NCI-H526 (cell line): ENCODE measurements at regions not wholly inside any gene's neighbourhood (a gene's known extent, or its start where the extent isn't known, plus 50 kb on each side); places are given as distances from the start of the nearest gene placed in this dataset.
"Not testable (repeated sequence)": the region's sequence is repeated elsewhere in the genome, so short reads cannot be mapped to it uniquely, and the experiment has no call there.

Experiments
- DNase-seq, 2 experiments: peaks; one replicate each; lab custom pipeline; 2025; lab: John Stamatoyannopoulos, UW

DNA sequence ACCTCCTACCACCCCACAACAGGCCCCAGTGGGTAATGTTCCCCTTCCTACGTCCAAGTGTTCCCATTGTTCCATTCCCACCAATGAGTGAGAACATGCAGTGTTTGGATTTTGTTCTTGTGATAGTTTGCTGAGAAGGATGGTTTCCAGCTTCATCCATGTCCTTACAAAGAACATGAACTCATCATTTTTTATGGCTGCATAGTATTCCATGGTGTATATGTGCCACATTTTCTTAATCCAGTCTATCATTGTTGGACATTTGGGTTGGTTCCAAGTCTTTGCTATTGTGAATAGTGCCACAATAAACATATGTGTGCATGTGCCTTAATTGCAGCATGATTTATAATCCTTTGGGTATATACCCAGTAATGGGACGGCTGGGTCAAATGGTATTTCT is 81.6 kb downstream of the P2RY10 start:
- not testable (repeated sequence) for DNase-seq

DNA sequence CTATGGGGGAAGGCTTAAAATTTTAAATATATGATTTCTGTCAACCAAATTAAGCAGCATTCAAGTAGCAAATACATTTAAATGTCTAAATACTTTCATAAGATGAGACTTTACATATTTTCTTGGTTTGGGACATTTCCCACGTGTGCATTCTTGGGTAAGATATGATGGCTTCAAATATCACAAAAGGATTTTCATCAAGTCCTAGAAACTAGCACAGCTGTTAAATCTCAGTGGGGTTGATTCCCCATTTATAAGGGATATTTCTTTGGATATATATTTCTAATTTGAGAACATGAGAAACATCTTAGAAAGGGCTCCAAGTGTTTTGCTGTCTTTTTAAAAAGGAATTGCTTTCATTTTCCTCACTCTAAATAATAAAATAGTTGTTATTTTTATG is 90.2 kb downstream of the P2RY10 start:
- DNase-seq: no peak

DNA sequence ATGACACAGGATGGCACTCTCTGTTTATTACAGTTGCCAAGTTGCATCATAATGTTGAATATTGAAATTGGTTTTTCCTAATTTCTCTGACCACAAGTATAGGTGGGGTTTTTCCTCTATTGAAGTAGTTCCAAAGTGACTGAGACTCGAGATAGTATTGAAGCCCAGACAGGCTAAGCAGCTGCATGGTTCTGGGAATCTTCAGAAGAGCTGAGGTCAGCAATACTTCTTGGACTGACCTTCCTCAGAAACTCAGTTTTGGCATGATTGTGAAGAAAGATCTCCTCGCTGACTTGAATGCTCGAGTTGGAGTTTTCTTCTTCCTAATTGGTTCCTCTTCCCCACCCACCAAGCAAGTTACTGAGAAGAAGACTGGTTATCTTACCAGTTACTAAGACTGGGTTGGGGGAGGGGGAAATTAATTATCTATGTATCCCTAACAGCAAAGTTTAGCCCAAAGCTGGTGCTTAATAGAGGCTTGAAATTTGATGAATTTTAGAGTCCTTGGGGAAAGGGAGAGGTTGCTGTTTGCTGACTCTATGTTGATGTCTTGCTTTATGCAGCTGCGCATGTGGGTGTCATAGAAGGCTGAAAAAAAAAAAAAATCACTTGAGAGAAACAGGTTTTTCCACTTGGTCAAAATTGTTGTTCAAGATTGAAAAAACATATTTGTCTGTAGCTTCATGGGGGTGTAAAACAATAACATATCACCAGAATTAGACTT is 91.1 kb downstream of the P2RY10 start:
- DNase-seq: no peak

DNA sequence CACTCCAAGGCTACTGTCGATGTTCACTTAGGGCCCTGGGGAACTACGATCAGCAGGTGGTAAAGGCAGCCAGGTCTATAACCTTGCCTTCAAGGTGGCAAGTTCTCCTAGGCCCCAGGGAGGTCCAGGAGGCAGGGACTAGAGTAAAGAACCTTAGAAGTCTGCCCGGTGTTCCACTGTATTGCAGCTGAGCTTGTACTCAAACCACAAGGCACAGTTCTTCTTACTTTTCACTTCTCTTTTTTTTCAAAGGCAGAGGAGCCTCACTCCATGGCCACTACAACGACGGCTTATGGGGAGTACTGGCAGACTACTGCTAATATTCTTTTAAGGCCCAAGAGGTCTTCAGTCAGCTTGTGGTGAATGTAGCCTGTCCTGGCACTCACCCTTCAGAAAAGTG is 78.8 kb upstream of the GPR174 start:
- DNase-seq: no peak

DNA sequence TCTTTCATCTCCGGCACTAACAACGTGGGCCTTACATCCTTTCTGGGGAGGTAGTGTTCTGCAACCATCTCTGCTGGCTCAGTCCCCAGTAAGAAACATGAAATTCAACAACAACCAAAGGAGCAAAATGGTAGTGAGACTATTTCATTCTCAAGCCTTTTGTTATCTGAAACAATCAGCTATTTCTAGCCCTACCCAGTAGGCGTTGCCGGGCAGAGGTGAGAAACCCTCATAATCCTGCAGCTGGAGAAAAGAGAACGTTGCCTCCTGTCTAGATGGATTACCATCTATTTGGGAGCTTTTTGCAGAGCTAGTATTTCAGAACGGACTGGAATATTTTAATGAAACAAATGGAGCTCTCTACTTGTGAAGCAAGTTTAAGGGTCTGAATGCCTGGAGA is 66.4 kb upstream of the GPR174 start:
- DNase-seq: no peak

DNA sequence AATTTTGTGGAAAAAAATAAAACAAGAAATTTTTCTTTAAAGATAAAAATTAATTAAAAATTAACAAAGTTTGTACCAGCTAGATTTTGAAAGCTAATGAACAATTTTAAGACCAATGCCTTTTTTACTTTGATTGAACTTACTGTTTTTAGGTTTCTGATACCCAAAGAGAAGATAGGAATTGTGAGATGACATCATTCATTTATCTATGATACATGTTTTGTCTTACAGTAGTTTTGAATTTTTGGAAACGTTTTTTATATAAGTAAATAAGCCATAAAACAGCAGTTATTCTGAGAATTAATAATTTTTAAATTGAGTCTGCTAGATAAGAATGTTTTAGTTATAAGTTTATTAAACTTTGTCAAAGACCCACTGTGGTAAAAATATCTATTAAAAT is 65.0 kb upstream of the GPR174 start:
- no peak for DNase-seq

DNA sequence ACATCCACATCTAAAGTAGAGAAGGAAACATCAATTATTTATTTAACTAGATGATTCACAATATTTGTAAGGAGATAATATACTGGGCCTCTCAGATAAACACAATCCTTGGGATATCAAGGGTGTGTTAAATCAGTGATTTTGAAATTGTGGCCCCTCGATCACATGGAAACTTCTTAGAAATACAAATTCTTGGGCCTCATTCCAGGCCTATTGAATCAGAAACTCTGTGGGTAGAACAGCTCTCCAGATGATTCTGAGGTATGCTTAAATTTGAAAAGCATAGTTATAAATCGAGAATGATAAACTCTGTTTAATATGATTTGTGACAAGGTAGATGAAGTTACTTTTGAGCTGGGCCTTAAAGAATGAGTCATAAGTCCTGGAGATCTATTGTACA is 64.3 kb upstream of the GPR174 start:
- no peak for DNase-seq

DNA sequence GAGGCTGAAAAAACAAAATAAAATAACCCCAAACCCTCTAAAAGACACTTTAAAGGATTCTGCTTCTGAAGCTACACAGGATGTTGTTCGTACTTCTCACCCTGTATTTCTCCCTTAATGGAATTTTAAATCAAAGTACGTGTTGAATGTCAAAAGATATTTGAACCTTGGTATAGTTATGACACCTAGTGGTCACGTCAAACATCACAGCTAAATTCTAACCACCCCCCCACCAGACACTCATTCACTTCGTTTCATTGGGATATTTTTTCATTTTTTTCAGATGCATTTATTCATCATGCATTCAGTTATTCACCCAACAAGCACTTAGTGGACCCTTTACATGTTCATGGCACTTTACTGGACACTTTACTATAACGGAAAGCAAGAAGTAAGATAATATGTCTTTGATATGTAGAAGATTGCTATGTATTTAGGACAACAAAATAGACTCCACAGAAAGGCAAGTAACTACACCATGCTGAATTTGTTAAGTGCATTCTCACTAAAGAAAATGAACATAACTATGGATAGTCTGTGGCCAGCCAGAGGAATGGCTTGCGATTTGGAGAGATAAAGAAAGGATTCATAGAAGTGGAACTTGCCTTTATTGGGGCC is 62.5 kb upstream of the GPR174 start:
- DNase-seq: peak in 1 of 2 experiments; percentile 20

DNA sequence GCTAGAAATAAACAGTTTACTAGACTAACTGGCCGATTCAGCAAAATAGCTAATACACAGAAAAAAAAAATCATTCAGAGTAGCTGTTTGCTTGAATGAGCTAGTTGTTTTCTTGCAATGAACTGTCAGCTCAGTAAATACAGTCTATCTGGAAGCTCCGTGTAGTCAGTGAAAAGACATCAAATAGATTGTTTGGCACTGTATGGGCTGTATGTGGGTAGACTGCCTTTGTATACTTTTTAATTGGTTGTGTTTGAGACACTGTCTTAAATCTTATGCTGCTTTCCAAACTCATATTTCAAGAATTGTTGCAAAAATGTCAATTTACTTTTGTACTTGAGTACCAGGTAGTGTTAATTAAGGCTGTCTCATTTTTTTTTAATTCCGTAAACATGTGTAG is 61.6 kb upstream of the GPR174 start:
- DNase-seq: no peak

DNA sequence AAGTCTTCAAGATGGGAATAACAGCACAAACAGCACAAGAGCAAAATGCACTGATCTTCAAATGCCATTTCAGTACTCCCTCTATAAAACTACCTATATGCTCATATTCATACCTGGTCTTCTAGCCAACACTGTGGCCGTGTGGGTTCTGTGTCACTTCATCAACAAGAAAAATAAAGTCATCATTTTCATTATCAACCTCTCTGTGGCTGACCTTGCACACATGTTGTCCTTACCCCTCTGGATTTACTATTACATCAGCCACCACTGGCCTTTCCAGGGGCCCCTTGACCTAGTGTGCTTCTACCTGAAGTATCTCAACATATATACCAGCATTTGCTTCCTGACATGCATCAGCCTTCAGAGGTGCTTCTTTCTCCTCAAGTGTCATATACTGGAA is 59.6 kb upstream of the GPR174 start:
- no peak for DNase-seq

DNA sequence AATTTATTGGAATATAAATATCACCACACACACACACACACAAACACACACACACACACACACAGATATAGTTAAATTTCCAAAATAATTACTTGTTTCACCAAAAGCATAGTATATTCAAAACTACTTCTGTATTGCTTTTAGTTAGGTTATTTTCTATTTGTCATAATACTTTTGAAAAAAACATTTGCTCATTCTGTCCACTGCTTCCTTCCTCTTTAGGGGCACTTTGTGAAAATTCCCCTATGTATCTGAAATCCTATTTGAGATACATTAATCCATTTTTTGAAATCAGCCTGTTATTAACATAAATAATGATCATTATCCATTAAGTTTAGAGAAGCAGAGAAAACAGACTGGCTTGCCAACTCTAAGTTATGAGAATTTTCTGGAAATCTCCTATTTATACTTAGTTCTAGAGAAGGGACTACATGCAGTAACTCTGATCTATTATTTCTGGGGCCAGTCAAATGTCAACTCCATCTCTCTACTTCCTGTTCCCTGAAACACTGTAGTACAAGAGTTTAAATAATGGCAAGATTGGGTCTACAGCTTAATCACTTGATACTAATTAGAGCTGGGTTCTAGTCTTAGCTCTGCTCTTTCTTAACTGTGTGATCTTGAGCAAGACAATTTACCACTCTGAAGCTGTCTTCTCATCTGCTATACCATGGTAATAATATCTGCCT is 54.4 kb upstream of the GPR174 start:
- DNase-seq: no peak

DNA sequence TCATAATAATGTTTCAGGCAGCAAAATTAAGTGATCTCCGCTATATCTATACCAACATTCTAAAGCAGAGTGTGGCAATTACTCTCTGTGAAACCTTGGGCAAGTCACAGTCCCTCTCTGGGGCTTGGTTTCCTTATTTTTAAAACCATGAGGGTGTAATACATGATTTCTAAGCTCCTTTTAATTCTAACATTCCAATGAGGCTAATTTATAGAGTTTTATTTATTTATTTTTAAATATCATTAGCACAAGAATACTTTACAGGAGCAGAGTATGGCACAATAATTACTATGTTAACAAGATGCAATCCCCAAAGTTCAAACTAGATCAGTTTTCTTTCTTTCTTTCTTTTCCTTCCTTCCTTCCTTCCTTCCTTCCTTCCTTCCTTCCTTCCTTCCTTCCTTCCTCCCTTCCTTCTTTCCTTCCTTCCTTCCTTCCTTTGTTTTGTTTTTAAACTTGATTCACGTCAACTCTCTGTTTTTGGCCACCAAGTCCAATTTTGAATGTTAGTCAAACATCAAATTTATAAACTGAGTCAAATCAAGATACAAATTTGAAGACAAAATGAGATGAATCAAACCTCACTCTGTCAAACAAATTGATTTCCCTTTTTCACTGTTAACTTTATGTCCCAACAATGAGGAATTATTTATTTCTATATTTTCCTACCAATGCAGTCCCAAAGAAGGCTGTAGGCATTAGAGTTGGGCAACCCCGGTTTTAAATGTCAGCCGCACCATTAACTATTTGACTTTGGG is 50.2 kb upstream of the GPR174 start:
- DNase-seq: no peak
